Medulla oblongata (tissue), 1 donor: ENCODE measurements at regions not wholly inside any gene's neighbourhood (a gene's known extent, or its start where the extent isn't known, plus 50 kb on each side); places are given as distances from the start of the nearest gene placed in this dataset.
"Not testable (repeated sequence)": the region's sequence is repeated elsewhere in the genome, so short reads cannot be mapped to it uniquely, and the experiment has no call there.

Experiments used
- DNase-seq: peaks from one replicate; pipeline ENCODE4 v3.0.0-alpha.2; 2015; ENCODE audit errors: extremely low spot score

GRCh38 chr12:17097674-17098073 lies 491.7 kb upstream of the LMO3 start:
- DNase-seq: no peak

GRCh38 chr12:17084831-17085230 lies 478.9 kb upstream of the LMO3 start:
- DNase-seq: no peak

GRCh38 chr12:17079251-17079909 lies 473.4 kb upstream of the LMO3 start:
- DNase-seq: no peak

GRCh38 chr12:17077594-17077993 lies 471.6 kb upstream of the LMO3 start:
- no peak for DNase-seq

- DNase-seq: no peak
Observed at GRCh38 chr12:17076811-17077210, 470.8 kb upstream of the LMO3 start.

- no peak for DNase-seq
Observed at GRCh38 chr12:17076028-17076744, 470.2 kb upstream of the LMO3 start.

- DNase-seq: no peak
Observed at GRCh38 chr12:17064834-17065233, 458.9 kb upstream of the LMO3 start.

- DNase-seq: no peak
Observed at GRCh38 chr12:17062267-17063036, 456.5 kb upstream of the LMO3 start.

GRCh38 chr12:17060260-17060659 lies 454.3 kb upstream of the LMO3 start:
- no peak for DNase-seq

- no peak for DNase-seq
Observed at GRCh38 chr12:17056546-17056945, 450.6 kb upstream of the LMO3 start.

- DNase-seq: no peak
Observed at GRCh38 chr12:17038923-17039322, 433.0 kb upstream of the LMO3 start.

GRCh38 chr12:17035372-17035771 lies 429.4 kb upstream of the LMO3 start:
- DNase-seq: no peak

GRCh38 chr12:17030338-17030737 lies 424.4 kb upstream of the LMO3 start:
- DNase-seq: no peak

- DNase-seq: no peak
Observed at GRCh38 chr12:17028348-17028747, 422.4 kb upstream of the LMO3 start.

GRCh38 chr12:17025424-17025823 lies 419.5 kb upstream of the LMO3 start:
- DNase-seq: not testable (repeated sequence)

- no peak for DNase-seq
Observed at GRCh38 chr12:17020765-17021164, 414.8 kb upstream of the LMO3 start.

- DNase-seq: no peak
Observed at GRCh38 chr12:17017402-17017801, 411.4 kb upstream of the LMO3 start.

GRCh38 chr12:17016116-17016864 lies 410.3 kb upstream of the LMO3 start:
- no peak for DNase-seq

GRCh38 chr12:17015501-17015900 lies 409.5 kb upstream of the LMO3 start:
- no peak for DNase-seq

GRCh38 chr12:17007442-17008040 lies 401.6 kb upstream of the LMO3 start:
- not testable (repeated sequence) for DNase-seq

- not testable (repeated sequence) for DNase-seq
Observed at GRCh38 chr12:16998538-16998937, 392.6 kb upstream of the LMO3 start.

- no peak for DNase-seq
Observed at GRCh38 chr12:16984484-16984883, 378.5 kb upstream of the LMO3 start.
